Keratinocyte (primary cell): ENCODE measurements at regions not wholly inside any gene's neighbourhood (a gene's known extent, or its start where the extent isn't known, plus 50 kb on each side); places are given as distances from the start of the nearest gene placed in this dataset.

Experiments used
- DNase-seq: peaks from one replicate; pipeline ENCODE4 v3.0.0-alpha.2; 2011; ENCODE audit warnings: low read depth, missing footprints, low spot score
- FAIRE-seq: peaks from 2 replicates; lab custom pipeline; 2011; peaks lifted over from hg19 to GRCh38; lab: Jason Lieb, UNC
- H2AFZ ChIP-seq: 2 replicates; pipeline ENCODE4 v1.6.0; 2012; ENCODE audit warnings: low read length, control low read depth, inconsistent platforms; ENCODE audit not compliant: control insufficient read depth
- H3K27ac ChIP-seq: 2 replicates; pipeline ENCODE4 v1.5.1; 2011; ENCODE audit warnings: low read length; ENCODE audit not compliant: control insufficient read depth, insufficient read depth
- H3K27me3 ChIP-seq: 3 replicates; pipeline ENCODE4 v1.6.0; 2011; ENCODE audit warnings: low read length; ENCODE audit not compliant: control insufficient read depth, insufficient read depth; ENCODE audit errors: extremely low read depth
- H3K36me3 ChIP-seq, 2 experiments: 2 replicates in 1 of 2; 3 replicates in 1 of 2; pipeline ENCODE4 v1.5.1; 2011; ENCODE audit warnings: low read length in 2 of 2, mild to moderate bottlenecking in 1 of 2; ENCODE audit not compliant: control insufficient read depth in 2 of 2, insufficient read depth in 2 of 2; ENCODE audit errors: extremely low read depth in 1 of 2
- H3K4me1 ChIP-seq: 3 replicates; pipeline ENCODE4 v1.5.1; 2011; ENCODE audit warnings: low read length; ENCODE audit not compliant: control insufficient read depth, insufficient read depth; ENCODE audit errors: extremely low read depth
- H3K4me2 ChIP-seq: 3 replicates; pipeline ENCODE4 v1.6.0; 2011; ENCODE audit warnings: low read depth, low read length; ENCODE audit not compliant: control insufficient read depth, insufficient read depth; ENCODE audit errors: extremely low read depth
- H3K4me3 ChIP-seq, 3 experiments: fragments of 200-600 bp in 1 of 3; sonication (generic) in 1 of 3; 2 replicates in 2 of 3; 3 replicates in 1 of 3; pipeline ENCODE4 v1.5.1; 2011 to 2016; ENCODE audit warnings: low read length in 3 of 3, mild to moderate bottlenecking in 3 of 3, control low read depth in 2 of 3, inconsistent platforms in 1 of 3, low read depth in 1 of 3, mixed read lengths in 1 of 3, mixed run types in 1 of 3, moderate library complexity in 1 of 3; ENCODE audit not compliant: control insufficient read depth in 2 of 3, insufficient read depth in 2 of 3; ENCODE audit errors: extremely low read depth in 1 of 3
- H3K79me2 ChIP-seq: 2 replicates; pipeline ENCODE4 v1.6.0; 2012; ENCODE audit warnings: low read length; ENCODE audit not compliant: control insufficient read depth, insufficient read depth
- H3K9ac ChIP-seq: 3 replicates; pipeline ENCODE4 v1.6.0; 2011; ENCODE audit warnings: low read length; ENCODE audit not compliant: control insufficient read depth, insufficient read depth; ENCODE audit errors: extremely low read depth
- H3K9me1 ChIP-seq: 3 replicates; pipeline ENCODE4 v1.6.0; 2011; ENCODE audit warnings: low read length; ENCODE audit not compliant: control insufficient read depth, insufficient read depth; ENCODE audit errors: extremely low read depth
- H3K9me3 ChIP-seq: 2 replicates; pipeline ENCODE4 v1.5.1; 2012; ENCODE audit warnings: low read depth, low read length; ENCODE audit not compliant: control insufficient read depth
- H4K20me1 ChIP-seq: 3 replicates; pipeline ENCODE4 v1.6.0; 2011; ENCODE audit warnings: low read length; ENCODE audit not compliant: control insufficient read depth, insufficient read depth; ENCODE audit errors: extremely low read depth
- CTCF ChIP-seq, 3 experiments: IDR thresholded peaks in 1 of 3; conservative IDR thresholded peaks in 1 of 3; optimal IDR thresholded peaks in 1 of 3; 2 replicates in 2 of 3; 3 replicates in 1 of 3; pipeline versions ENCODE3 to v1.5.1; 2011; ENCODE audit warnings: low read length in 3 of 3, mild to moderate bottlenecking in 3 of 3, moderate library complexity in 2 of 3, control low read depth in 1 of 3, inconsistent platforms in 1 of 3; ENCODE audit not compliant: insufficient read depth in 2 of 3; ENCODE audit errors: extremely low read depth in 1 of 3
- EZH2 ChIP-seq: IDR thresholded peaks from one replicate; pipeline ENCODE4 v1.6.1; 2012; ENCODE audit warnings: inconsistent platforms, mild to moderate bottlenecking, low read length, moderate library complexity
- dilution Hi-C: fragments of 300-500 bp; cut with MboI; formaldehyde crosslinking; loops from one replicate; pipeline ENCODE4 v1.7.0; 2020; ENCODE audit warnings: low sequenced_read_pairs; ENCODE audit not compliant: extremely low pct_ligation_motif_present

GRCh38 chr4:182126603-182127002, 116.6 kb upstream of the TENM3 start:
- Histone ChIP-seq H3K27ac (peak overlapping the region; percentile 100), H2AFZ (peak overlapping the region; percentile 91), H3K4me3 (peak overlapping the region in 2 of 3 experiments; percentile 21 to 43), H3K4me2 (peak overlapping the region; percentile 94), H3K27me3 (no peaks in the 10 kb centered on the region), H4K20me1 (no peaks in the 10 kb centered on the region), H3K79me2 (no peaks in the 10 kb centered on the region), H3K9me3 (peaks cover 1% of the 10 kb centered on the region), H3K4me1 (peaks cover 38% of the 10 kb centered on the region), H3K9me1 (no peaks in the 10 kb centered on the region), H3K36me3 (no peaks in the 10 kb centered on the region), H3K9ac (peak overlapping the region; percentile 76)
- TF ChIP-seq EZH2 = no peak
- peak; percentile 93 for FAIRE-seq
- peak; percentile 81 for DNase-seq
- dilution Hi-C loops = no loop called here

GRCh38 chr4:182133033-182133432, 110.2 kb upstream of the TENM3 start:
- Histone ChIP-seq H4K20me1 (no peaks in the 10 kb centered on the region), H3K4me1 (peaks cover 5% of the 10 kb centered on the region), H3K79me2 (no peaks in the 10 kb centered on the region), H3K27ac (no peak overlapping the region), H3K4me2 (no peak overlapping the region), H3K9ac (no peak overlapping the region), H3K36me3 (no peaks in the 10 kb centered on the region), H3K9me1 (no peaks in the 10 kb centered on the region), H2AFZ (no peak overlapping the region), H3K4me3 (no peak overlapping the region), H3K27me3 (no peaks in the 10 kb centered on the region), H3K9me3 (no peaks in the 10 kb centered on the region)
- dilution Hi-C loops = no loop called here
- TF ChIP-seq CTCF (optimal IDR thresholded peaks at IDR 0.05 in 1 of 3, IDR thresholded peaks at IDR 0.05 in 1 of 3, conservative IDR thresholded peaks at IDR 0.05 in 1 of 3; ENCODE audit: extremely low read depth in 1 of 3, insufficient read depth in 2 of 3, low read length in 3 of 3) (no peak), EZH2 (no peak)
- FAIRE-seq = no peak
- DNase-seq = no peak

- FAIRE-seq = no peak
- no peak for DNase-seq
- H3K27ac ChIP-seq = no peak overlapping the region
- no peak overlapping the region for H3K4me3 ChIP-seq
- H3K4me2 ChIP-seq = no peak overlapping the region
- no peaks in the 10 kb centered on the region for H4K20me1 ChIP-seq
- H3K9me3 ChIP-seq = no peaks in the 10 kb centered on the region
- H3K79me2 ChIP-seq = no peaks in the 10 kb centered on the region
- no peaks in the 10 kb centered on the region for H3K36me3 ChIP-seq
- H3K4me1 ChIP-seq = peaks cover 5% of the 10 kb centered on the region
- H2AFZ ChIP-seq = no peak overlapping the region
- TF ChIP-seq CTCF (optimal IDR thresholded peaks at IDR 0.05 in 1 of 3, IDR thresholded peaks at IDR 0.05 in 1 of 3, conservative IDR thresholded peaks at IDR 0.05 in 1 of 3; ENCODE audit: extremely low read depth in 1 of 3, insufficient read depth in 2 of 3, low read length in 3 of 3) (no peak), EZH2 (no peak)
- H3K9ac ChIP-seq = no peak overlapping the region
- no peaks in the 10 kb centered on the region for H3K27me3 ChIP-seq
- dilution Hi-C loops = no loop called here
- no peaks in the 10 kb centered on the region for H3K9me1 ChIP-seq
Measured at GRCh38 chr4:182134261-182134660, 108.9 kb upstream of the TENM3 start.
